Left lobe of liver (tissue), 2 donors: ENCODE measurements at regions not wholly inside any gene's neighbourhood (a gene's known extent, or its start where the extent isn't known, plus 50 kb on each side); places are given as distances from the start of the nearest gene placed in this dataset.
"Not testable (repeated sequence)": the region's sequence is repeated elsewhere in the genome, so short reads cannot be mapped to it uniquely, and the experiment has no call there.

ENCODE experiments used
- ATAC-seq: fragments of 200-7000 bp; cut with Tn5 transposase; one replicate; pipeline ENCODE4 v1.9.1; 2020; ENCODE audit warnings: mild to moderate bottlenecking, moderate library complexity
- DNase-seq: peaks from one replicate; pipeline ENCODE4 v3.0.0-alpha.2; 2020; ENCODE audit warnings: low spot score
- donor health status: DM: no; HTN: no; CAD: no; lungs with moderate emphysema.
- donor health status: DM: no; HTN: yes; CAD: no.

- no peak for ATAC-seq
Measured at GRCh38 chr1:222416001-222416791, 131.7 kb downstream of the HHIPL2 start.

GRCh38 chr1:222415441-222415840 lies 132.5 kb downstream of the HHIPL2 start:
- DNase-seq (no peak), ATAC-seq (no peak)

More at GRCh38 chr1:222416001-222416791, 131.7 kb downstream of the HHIPL2 start:
- no peak for DNase-seq

- DNase-seq (no peak), ATAC-seq (no peak)
Measured at GRCh38 chr1:222413991-222414549, 133.8 kb downstream of the HHIPL2 start.

GRCh38 chr1:222413436-222413835 lies 134.5 kb downstream of the HHIPL2 start:
- no peak for DNase-seq
- no peak for ATAC-seq

- no peak for ATAC-seq
- DNase-seq: no peak
Measured at GRCh38 chr1:222404710-222405109, 143.2 kb downstream of the HHIPL2 start.

GRCh38 chr1:222399197-222399596 lies 148.7 kb downstream of the HHIPL2 start:
- DNase-seq (no peak), ATAC-seq (no peak)

- DNase-seq (no peak), ATAC-seq (no peak)
Measured at GRCh38 chr1:222394224-222394623, 153.7 kb downstream of the HHIPL2 start.

- DNase-seq: no peak
- ATAC-seq: no peak
Measured at GRCh38 chr1:222392556-222392955, 155.3 kb downstream of the HHIPL2 start.

GRCh38 chr1:222390181-222390580 lies 157.7 kb downstream of the HHIPL2 start:
- no peak for DNase-seq
- ATAC-seq: no peak

- ATAC-seq: no peak
- DNase-seq: no peak
Measured at GRCh38 chr1:222387007-222387814, 160.7 kb downstream of the HHIPL2 start.

GRCh38 chr1:222385955-222386354 lies 161.9 kb downstream of the HHIPL2 start:
- ATAC-seq: no peak
- DNase-seq: no peak

- DNase-seq (no peak), ATAC-seq (no peak)
Measured at GRCh38 chr1:222385262-222385661, 162.6 kb downstream of the HHIPL2 start.

- ATAC-seq: no peak
Measured at GRCh38 chr1:222384531-222384930, 163.4 kb downstream of the HHIPL2 start.

GRCh38 chr1:222382171-222382570 lies 165.7 kb downstream of the HHIPL2 start:
- no peak for DNase-seq
- ATAC-seq: no peak

More at GRCh38 chr1:222384531-222384930, 163.4 kb downstream of the HHIPL2 start:
- no peak for DNase-seq

- ATAC-seq: no peak
Measured at GRCh38 chr1:222377428-222378088, 170.3 kb downstream of the HHIPL2 start.

GRCh38 chr1:222376791-222377190 lies 171.1 kb downstream of the HHIPL2 start:
- DNase-seq, ATAC-seq: not testable (repeated sequence)

More at GRCh38 chr1:222377428-222378088, 170.3 kb downstream of the HHIPL2 start:
- no peak for DNase-seq

- no peak for DNase-seq
- no peak for ATAC-seq
Measured at GRCh38 chr1:222375701-222376100, 172.2 kb downstream of the HHIPL2 start.

- DNase-seq (no peak), ATAC-seq (no peak)
Measured at GRCh38 chr1:222373831-222374602, 173.9 kb downstream of the HHIPL2 start.

GRCh38 chr1:222373216-222373615 lies 174.7 kb downstream of the HHIPL2 start:
- ATAC-seq (no peak), DNase-seq (no peak)

GRCh38 chr1:222372221-222372620 lies 175.7 kb downstream of the HHIPL2 start:
- ATAC-seq (no peak), DNase-seq (no peak)
